ENCODE measurements at regions not wholly inside any gene's neighbourhood (a gene's known extent, or its start where the extent isn't known, plus 50 kb on each side); places are given as distances from the start of the nearest gene placed in this dataset.

DNA sequence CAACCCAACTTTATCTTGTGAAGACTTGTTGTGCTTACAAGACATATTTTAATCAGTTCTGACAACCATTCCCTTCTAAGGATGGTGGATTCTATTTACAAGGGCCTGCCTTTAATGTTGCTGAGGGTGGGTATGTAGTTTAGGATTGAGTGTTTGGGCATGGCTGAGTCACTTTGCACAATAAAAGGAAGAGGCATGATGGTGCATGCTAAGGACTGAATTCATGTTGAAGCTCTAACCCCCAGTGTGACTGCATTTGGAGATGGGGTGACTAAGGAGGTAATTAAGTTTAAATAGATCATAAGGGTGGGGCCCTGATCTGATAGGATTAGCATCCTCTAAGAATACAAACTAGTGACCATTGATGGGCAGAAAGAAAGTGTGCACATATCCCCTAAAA lies 196.1 kb upstream of the HS3ST3A1 start:
- Histone ChIP-seq H3K27ac (ENCODE audit: low read length in 2 of 2) (no peak overlapping the region), H3K4me2 (replicated peaks; ENCODE audit: low read depth, low read length, poor library complexity, severe bottlenecking) (no peak overlapping the region), H3K9ac (ENCODE audit: low read length) (no peak overlapping the region), H3K79me2 (ENCODE audit: control insufficient read depth, insufficient read depth, low read length) (no peaks in the 10 kb centered on the region), H3K9me3 (ENCODE audit: control extremely low read depth in 1 of 3, control insufficient read depth in 2 of 3, insufficient read depth in 1 of 3, low read length in 2 of 3) (no peaks in the 10 kb centered on the region), H3K36me3 (replicated peaks in 1 of 2; ENCODE audit: control extremely low read depth in 1 of 2, control insufficient read depth in 1 of 2, extremely low read depth in 1 of 2, insufficient read depth in 2 of 2, low read length in 1 of 2) (no peaks in the 10 kb centered on the region), H4K20me1 (ENCODE audit: control insufficient read depth, insufficient read depth, low read length, poor library complexity, severe bottlenecking) (no peaks in the 10 kb centered on the region), H3K4me1 (ENCODE audit: control insufficient read depth in 2 of 2, insufficient read depth in 2 of 2, low read length in 2 of 2) (no peaks in the 10 kb centered on the region), H3K4me3 (ENCODE audit: control extremely low read depth in 1 of 5, extremely low read depth in 1 of 5, insufficient read depth in 1 of 5, low read depth in 2 of 5, low read length in 4 of 5) (no peak overlapping the region), H3K27me3 (replicated peaks in 1 of 4; ENCODE audit: control extremely low read depth in 1 of 4, control insufficient read depth in 3 of 4, insufficient read depth in 4 of 4, low read length in 3 of 4) (no peaks in the 10 kb centered on the region), H2AFZ (ENCODE audit: insufficient read depth, low read depth, low read length, poor library complexity, severe bottlenecking) (no peak overlapping the region)
- H3K27ac Mint-ChIP-seq = no peak overlapping the region
- H3K4me3 Mint-ChIP-seq = no peak overlapping the region
- ATAC-seq (ENCODE audit: low read depth) = no peak
- POLR2A ChIA-PET = no interaction called here
- no peaks in the 10 kb centered on the region for H3K4me1 Mint-ChIP-seq
- H3K9me3 Mint-ChIP-seq (ENCODE audit: insufficient read depth) = peaks cover 4% of the 10 kb centered on the region
- no peaks in the 10 kb centered on the region for H3K27me3 Mint-ChIP-seq
- no peak for DNase-seq
- intact Hi-C loops (cut with micrococcal nuclease) = no loop called here
- CTCF ChIA-PET = no interaction called here
- TF ChIP-seq EZH2 (IDR thresholded peaks at IDR 0.05; ENCODE audit: borderline replicate concordance, insufficient read depth, low read depth, low read length, poor library complexity, severe bottlenecking) = no peak
- TF ChIP-seq, protein P1, sequence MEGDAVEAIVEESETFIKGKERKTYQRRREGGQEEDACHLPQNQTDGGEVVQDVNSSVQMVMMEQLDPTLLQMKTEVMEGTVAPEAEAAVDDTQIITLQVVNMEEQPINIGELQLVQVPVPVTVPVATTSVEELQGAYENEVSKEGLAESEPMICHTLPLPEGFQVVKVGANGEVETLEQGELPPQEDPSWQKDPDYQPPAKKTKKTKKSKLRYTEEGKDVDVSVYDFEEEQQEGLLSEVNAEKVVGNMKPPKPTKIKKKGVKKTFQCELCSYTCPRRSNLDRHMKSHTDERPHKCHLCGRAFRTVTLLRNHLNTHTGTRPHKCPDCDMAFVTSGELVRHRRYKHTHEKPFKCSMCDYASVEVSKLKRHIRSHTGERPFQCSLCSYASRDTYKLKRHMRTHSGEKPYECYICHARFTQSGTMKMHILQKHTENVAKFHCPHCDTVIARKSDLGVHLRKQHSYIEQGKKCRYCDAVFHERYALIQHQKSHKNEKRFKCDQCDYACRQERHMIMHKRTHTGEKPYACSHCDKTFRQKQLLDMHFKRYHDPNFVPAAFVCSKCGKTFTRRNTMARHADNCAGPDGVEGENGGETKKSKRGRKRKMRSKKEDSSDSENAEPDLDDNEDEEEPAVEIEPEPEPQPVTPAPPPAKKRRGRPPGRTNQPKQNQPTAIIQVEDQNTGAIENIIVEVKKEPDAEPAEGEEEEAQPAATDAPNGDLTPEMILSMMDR (IDR thresholded peaks at IDR 0.05) = no peak

DNA sequence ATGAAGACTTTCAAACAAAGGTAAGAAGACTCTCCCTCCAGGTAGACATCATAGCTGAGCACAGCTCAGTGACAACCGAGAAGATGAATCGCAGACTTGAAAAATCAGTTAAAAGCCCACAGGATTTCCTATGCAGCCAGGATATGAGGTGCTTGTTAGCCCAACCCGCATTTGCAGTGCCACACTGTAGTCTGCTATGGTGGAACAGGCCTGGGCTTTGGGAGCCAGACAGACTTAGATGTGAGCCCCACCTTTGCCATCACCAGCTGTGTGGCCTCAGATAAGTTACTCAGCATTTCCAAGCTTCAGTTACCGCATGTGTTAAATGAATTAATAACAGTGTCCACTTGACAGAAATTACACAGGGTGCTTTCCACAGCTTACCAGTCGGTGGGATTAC lies 204.4 kb upstream of the HS3ST3A1 start:
- no peaks in the 10 kb centered on the region for H3K4me1 Mint-ChIP-seq

More for the DNA sequence above, 204.4 kb upstream of the HS3ST3A1 start:
- no peak overlapping the region for H3K9ac ChIP-seq (ENCODE audit: low read length)
- H2AFZ ChIP-seq (ENCODE audit: insufficient read depth, low read depth, low read length, poor library complexity, severe bottlenecking) = no peak overlapping the region
- no peaks in the 10 kb centered on the region for H3K79me2 ChIP-seq (ENCODE audit: control insufficient read depth, insufficient read depth, low read length)
- Mint-ChIP-seq H3K4me3 (no peak overlapping the region), H3K27me3 (no peaks in the 10 kb centered on the region), H3K27ac (no peak overlapping the region), H3K9me3 (ENCODE audit: insufficient read depth) (no peaks in the 10 kb centered on the region)
- H4K20me1 ChIP-seq (ENCODE audit: control insufficient read depth, insufficient read depth, low read length, poor library complexity, severe bottlenecking) = no peaks in the 10 kb centered on the region
- H3K9me3 ChIP-seq (ENCODE audit: control extremely low read depth in 1 of 3, control insufficient read depth in 2 of 3, insufficient read depth in 1 of 3, low read length in 2 of 3) = peaks cover 0 to 2% (median 0%) of the 10 kb centered on the region in 3 donors
- WGBS (ENCODE audit: insufficient coverage) = 50% methylated on average over 3 of the region's 5 CpGs
- CTCF ChIA-PET = no interaction called here
- H3K27ac ChIP-seq (ENCODE audit: low read length in 2 of 2) = no peak overlapping the region
- no peak for ATAC-seq (ENCODE audit: low read depth)
- no peaks in the 10 kb centered on the region for H3K36me3 ChIP-seq (replicated peaks in 1 of 2; ENCODE audit: control extremely low read depth in 1 of 2, control insufficient read depth in 1 of 2, extremely low read depth in 1 of 2, insufficient read depth in 2 of 2, low read length in 1 of 2)
- TF ChIP-seq, protein P1 (IDR thresholded peaks at IDR 0.05) = no peak
- TF ChIP-seq EZH2 (IDR thresholded peaks at IDR 0.05; ENCODE audit: borderline replicate concordance, insufficient read depth, low read depth, low read length, poor library complexity, severe bottlenecking) = no peak
- no peaks in the 10 kb centered on the region for H3K4me1 ChIP-seq (ENCODE audit: control insufficient read depth in 2 of 2, insufficient read depth in 2 of 2, low read length in 2 of 2)
- H3K27me3 ChIP-seq (replicated peaks in 1 of 4; ENCODE audit: control extremely low read depth in 1 of 4, control insufficient read depth in 3 of 4, insufficient read depth in 4 of 4, low read length in 3 of 4) = no peaks in the 10 kb centered on the region
- no peak for DNase-seq
- POLR2A ChIA-PET = no interaction called here
- no peak overlapping the region for H3K4me2 ChIP-seq (replicated peaks; ENCODE audit: low read depth, low read length, poor library complexity, severe bottlenecking)
- no peak overlapping the region for H3K4me3 ChIP-seq (ENCODE audit: control extremely low read depth in 1 of 5, extremely low read depth in 1 of 5, insufficient read depth in 1 of 5, low read depth in 2 of 5, low read length in 4 of 5)
- intact Hi-C loops (cut with micrococcal nuclease) = no loop called here

All from B cell (primary cell).